Upper lobe of left lung (tissue), 6 donors: ENCODE measurements at regions not wholly inside any gene's neighbourhood (a gene's known extent, or its start where the extent isn't known, plus 50 kb on each side); places are given as distances from the start of the nearest gene placed in this dataset.
A peak's percentile ranks its signal among the peaks of the same experiment; 100 is the strongest.

ENCODE experiments used
- ATAC-seq, 2 donors: fragments of 200-7000 bp; cut with Tn5 transposase; one replicate each; pipeline ENCODE4 v1.9.1; 2022; ENCODE audit warnings: mild to moderate bottlenecking in 2 of 2, moderate library complexity in 2 of 2; ENCODE audit not compliant: low FRiP score in 2 of 2
- DNase-seq, 2 donors: peaks; one replicate each; pipeline ENCODE4 v3.0.0-alpha.2; 2019 to 2020
- H3K27ac ChIP-seq, 4 donors: fragments of 200-600 bp; sonication (generic); one replicate each; pipeline ENCODE4 v1.5.1; 2016 to 2019
- H3K27me3 ChIP-seq, 4 donors: fragments of 200-600 bp; sonication (generic); one replicate each; pipeline ENCODE4 v1.5.1; 2017 to 2019
- H3K36me3 ChIP-seq, 4 donors: fragments of 200-600 bp; sonication (generic); one replicate each; pipeline ENCODE4 v1.5.1; 2016 to 2019
- H3K4me1 ChIP-seq, 4 donors: fragments of 200-600 bp; sonication (generic); one replicate each; pipeline ENCODE4 v1.5.1; 2018 to 2019
- H3K4me3 ChIP-seq, 4 donors: fragments of 200-600 bp; sonication (generic); one replicate each; pipeline ENCODE4 v1.5.1; 2017 to 2019; ENCODE audit warnings: mild to moderate bottlenecking in 2 of 4, moderate library complexity in 1 of 4
- H3K9me3 ChIP-seq, 4 donors: fragments of 200-600 bp; sonication (generic); one replicate each; pipeline ENCODE4 v1.5.1; 2018 to 2019
- CTCF ChIP-seq, 6 experiments: fragments of 450-650 bp in 4 of 6; fragments of 200-600 bp in 2 of 6; sonication (generic) in 2 of 6; IDR thresholded peaks; one replicate each; pipeline ENCODE4 v1.5.1; 2016 to 2019; ENCODE audit warnings: antibody characterized with exemption in 6 of 6
- EP300 ChIP-seq, 4 donors: sonication (generic); formaldehyde crosslinking; IDR thresholded peaks; one replicate each; pipeline ENCODE4 v1.5.1; 2017; ENCODE audit warnings: antibody characterized with exemption in 4 of 4, control low read depth in 2 of 4
- POLR2A ChIP-seq, 4 donors: fragments of 450-650 bp; IDR thresholded peaks; one replicate each; pipeline ENCODE4 v1.5.1; 2016 to 2017; ENCODE audit warnings: antibody characterized with exemption in 4 of 4, mild to moderate bottlenecking in 2 of 4
- POLR2AphosphoS5 ChIP-seq, 2 donors: sonication (generic); formaldehyde crosslinking; IDR thresholded peaks; one replicate each; pipeline ENCODE4 v1.5.1; 2017; ENCODE audit warnings: antibody characterized with exemption in 2 of 2
- WGBS, 2 donors: methylation state at CpG; one replicate each; pipeline ENCODE4 v1.1.5; 2017 to 2018; 5-methylcytosine and 5-hydroxymethylcytosine counted together
- donor health status: DM: no; HTN: no; CAD: no; lungs with moderate emphysema.
- donor health status: DM: no; HTN: yes; CAD: no; lungs with severe emphysema.

GRCh38 chrX:128862557-128862956, 660.7 kb downstream of the SMARCA1 start:
- no peak overlapping the region for H3K4me3 ChIP-seq
- no peaks in the 10 kb centered on the region for H3K4me1 ChIP-seq
- no peaks in the 10 kb centered on the region for H3K36me3 ChIP-seq
- H3K9me3 ChIP-seq: no peaks in the 10 kb centered on the region
- no peaks in the 10 kb centered on the region for H3K27me3 ChIP-seq
- TF ChIP-seq CTCF (IDR thresholded peaks at IDR 0.05) (no peak), POLR2A (IDR thresholded peaks at IDR 0.05) (no peak), EP300 (IDR thresholded peaks at IDR 0.05) (no peak), POLR2AphosphoS5 (IDR thresholded peaks at IDR 0.05) (no peak)
- ATAC-seq (no peak), DNase-seq (no peak)
- WGBS, 2 donors: 67 to 70% methylated on average over 1 to 2 of the region's 2 CpGs
- H3K27ac ChIP-seq: no peak overlapping the region

- WGBS, 2 donors: 67 to 73% methylated on average over 3 of the region's 3 CpGs
- no peak overlapping the region for H3K27ac ChIP-seq
- ATAC-seq (no peak), DNase-seq (no peak)
- H3K9me3 ChIP-seq: no peaks in the 10 kb centered on the region
- H3K4me3 ChIP-seq: no peak overlapping the region
- H3K27me3 ChIP-seq: no peaks in the 10 kb centered on the region
- no peaks in the 10 kb centered on the region for H3K4me1 ChIP-seq
- TF ChIP-seq EP300 (IDR thresholded peaks at IDR 0.05) (no peak), POLR2AphosphoS5 (IDR thresholded peaks at IDR 0.05) (no peak), CTCF (IDR thresholded peaks at IDR 0.05) (no peak)
- no peaks in the 10 kb centered on the region for H3K36me3 ChIP-seq
These were observed 674.9 kb downstream of the SMARCA1 start for GRCh38 chrX:128848374-128848773.

DNA sequence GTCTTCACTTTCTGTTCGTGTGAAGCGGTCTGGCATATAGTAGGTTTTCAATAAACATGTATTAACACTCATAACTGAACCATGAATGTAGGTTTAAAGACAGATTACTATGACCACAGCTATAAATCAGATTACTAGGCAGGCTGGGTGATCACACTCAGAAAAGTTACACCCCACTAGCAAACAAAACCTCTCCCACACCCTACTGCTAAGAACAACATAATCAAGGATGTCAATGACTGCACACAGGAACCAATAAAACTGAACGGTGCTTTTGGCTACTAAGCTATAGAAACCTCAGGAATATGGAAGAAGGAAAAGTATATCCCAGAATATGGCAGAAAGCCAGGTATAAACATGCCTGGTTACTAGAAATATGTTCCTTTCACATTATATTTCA, 676.9 kb downstream of the SMARCA1 start:
- no peaks in the 10 kb centered on the region for H3K36me3 ChIP-seq
- TF ChIP-seq EP300 (IDR thresholded peaks at IDR 0.05) (no peak), CTCF (IDR thresholded peaks at IDR 0.05) (no peak), POLR2AphosphoS5 (IDR thresholded peaks at IDR 0.05) (no peak), POLR2A (IDR thresholded peaks at IDR 0.05) (no peak)
- ATAC-seq (no peak), DNase-seq (no peak)
- no peaks in the 10 kb centered on the region for H3K27me3 ChIP-seq
- no peaks in the 10 kb centered on the region for H3K9me3 ChIP-seq
- no peaks in the 10 kb centered on the region for H3K4me1 ChIP-seq
- 76 to 77% methylated on average over 3 of the region's 3 CpGs for WGBS, 2 donors
- no peak overlapping the region for H3K27ac ChIP-seq
- H3K4me3 ChIP-seq: no peak overlapping the region

GRCh38 chrX:128818690-128819089, 704.6 kb downstream of the SMARCA1 start:
- H3K4me3 ChIP-seq: no peak overlapping the region
- 82 to 91% methylated on average over 5 of the region's 5 CpGs for WGBS, 2 donors
- no peaks in the 10 kb centered on the region for H3K27me3 ChIP-seq
- no peaks in the 10 kb centered on the region for H3K4me1 ChIP-seq
- no peak overlapping the region for H3K27ac ChIP-seq
- DNase-seq: no peak
- H3K36me3 ChIP-seq: no peaks in the 10 kb centered on the region
- ATAC-seq: no peak
- H3K9me3 ChIP-seq: no peaks in the 10 kb centered on the region
- no peak for TF ChIP-seq POLR2A (IDR thresholded peaks at IDR 0.05)
- TF ChIP-seq POLR2AphosphoS5 (IDR thresholded peaks at IDR 0.05): no peak
- TF ChIP-seq CTCF (IDR thresholded peaks at IDR 0.05): no peak
- no peak for TF ChIP-seq EP300 (IDR thresholded peaks at IDR 0.05)

- 7 to 12% methylated on average over 3 of the region's 3 CpGs for WGBS, 2 donors
- TF ChIP-seq CTCF (IDR thresholded peaks at IDR 0.05) (peak in 1 of 6 experiments; percentile 19), EP300 (IDR thresholded peaks at IDR 0.05) (no peak)
- DNase-seq: no peak
These were observed 706.4 kb downstream of the SMARCA1 start for GRCh38 chrX:128816919-128817318.

More at GRCh38 chrX:128816919-128817318, 706.4 kb downstream of the SMARCA1 start:
- no peaks in the 10 kb centered on the region for H3K9me3 ChIP-seq
- H3K27me3 ChIP-seq: no peaks in the 10 kb centered on the region
- no peaks in the 10 kb centered on the region for H3K36me3 ChIP-seq
- H3K4me1 ChIP-seq: no peaks in the 10 kb centered on the region
- no peak overlapping the region for H3K4me3 ChIP-seq
- no peak for ATAC-seq
- no peak overlapping the region for H3K27ac ChIP-seq
